Type B pancreatic cell (in vitro differentiated cells): ENCODE measurements at regions not wholly inside any gene's neighbourhood (a gene's known extent, or its start where the extent isn't known, plus 50 kb on each side); places are given as distances from the start of the nearest gene placed in this dataset.

Experiments
- DNase-seq: peaks from one replicate; pipeline ENCODE4 v3.0.0; 2021; ENCODE audit warnings: mixed read lengths; ENCODE audit not compliant: unreplicated experiment; ENCODE audit errors: extremely low spot score
- H3K27ac Mint-ChIP-seq: 2 replicates; pipeline ENCODE4 v1.8.0; 2021; ENCODE audit warnings: mild to moderate bottlenecking, mixed read lengths
- H3K27me3 Mint-ChIP-seq: 2 replicates; pipeline ENCODE4 v1.8.0; 2021; ENCODE audit warnings: mixed read lengths
- H3K36me3 Mint-ChIP-seq: 2 replicates; pipeline ENCODE4 v1.8.0; 2021; ENCODE audit warnings: mixed read lengths
- H3K4me1 Mint-ChIP-seq: one replicate; pipeline ENCODE4 v1.8.0; 2021; ENCODE audit warnings: mixed read lengths; ENCODE audit not compliant: unreplicated experiment
- H3K4me3 Mint-ChIP-seq: 2 replicates; pipeline ENCODE4 v1.8.0; 2021; ENCODE audit warnings: mild to moderate bottlenecking, mixed read lengths
- H3K9me3 Mint-ChIP-seq: 2 replicates; pipeline ENCODE4 v1.8.0; 2021; ENCODE audit warnings: mixed read lengths
- CTCF ChIP-seq: fragments of 200-600 bp; sonication (generic); conservative IDR thresholded peaks from 2 replicates; pipeline ENCODE4 v1.5.0; 2021; ENCODE audit warnings: antibody characterized with exemption, mild to moderate bottlenecking

GRCh38 chr10:60621018-60621417 is 157.3 kb upstream of the CDK1 start:
- Mint-ChIP-seq H3K4me3 (no peak overlapping the region), H3K27ac (no peak overlapping the region), H3K9me3 (no peaks in the 10 kb centered on the region), H3K36me3 (no peaks in the 10 kb centered on the region), H3K27me3 (no peaks in the 10 kb centered on the region), H3K4me1 (peaks cover 5% of the 10 kb centered on the region)
- TF ChIP-seq CTCF: no peak
- DNase-seq: no peak

- Mint-ChIP-seq H3K36me3 (no peaks in the 10 kb centered on the region), H3K4me3 (no peak overlapping the region), H3K9me3 (no peaks in the 10 kb centered on the region), H3K27me3 (no peaks in the 10 kb centered on the region), H3K27ac (no peak overlapping the region), H3K4me1 (peaks cover 16% of the 10 kb centered on the region)
- no peak for TF ChIP-seq CTCF
- DNase-seq: no peak
Observed at GRCh38 chr10:60618861-60619260, 159.4 kb upstream of the CDK1 start.

DNA sequence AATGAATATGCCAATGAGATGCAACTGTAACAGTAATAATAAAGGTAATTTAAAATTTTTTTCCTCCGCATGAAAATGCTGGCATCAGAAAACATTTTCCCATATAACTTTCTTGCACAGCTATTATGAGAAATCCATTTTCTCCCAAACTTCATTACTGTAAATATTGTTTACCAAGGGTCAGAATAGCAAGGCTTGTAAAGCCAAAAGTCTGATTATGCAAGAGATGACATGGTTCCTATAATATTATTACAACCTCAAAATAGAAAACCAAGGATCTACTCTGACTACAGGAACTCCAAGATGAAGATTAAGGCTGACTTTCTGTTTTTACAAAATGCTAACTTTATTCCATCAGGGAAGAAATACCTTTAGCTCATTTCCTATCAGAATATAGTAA is 162.7 kb upstream of the CDK1 start:
- no peak for TF ChIP-seq CTCF
- Mint-ChIP-seq H3K27ac (no peak overlapping the region), H3K4me3 (no peak overlapping the region), H3K4me1 (peaks cover 23% of the 10 kb centered on the region), H3K9me3 (no peaks in the 10 kb centered on the region), H3K36me3 (no peaks in the 10 kb centered on the region), H3K27me3 (no peaks in the 10 kb centered on the region)
- no peak for DNase-seq

DNA sequence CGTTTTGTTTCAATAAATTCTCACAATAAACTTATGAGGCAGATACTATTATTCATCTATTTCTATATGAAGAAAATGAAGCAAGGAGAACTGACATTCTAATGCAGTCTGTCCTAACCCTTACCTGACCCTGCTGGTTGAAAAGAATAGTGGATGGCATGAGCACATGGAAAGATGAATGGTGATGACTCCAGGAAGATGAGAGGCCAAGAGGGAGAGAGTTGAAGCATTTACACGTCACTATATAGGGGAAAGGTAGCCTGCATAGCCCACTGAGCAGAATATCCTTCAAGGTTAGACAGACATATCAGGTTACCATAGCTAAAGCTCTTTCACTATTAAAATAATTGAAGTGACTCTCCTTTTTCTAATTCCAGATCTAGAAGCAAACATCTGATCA is 163.9 kb upstream of the CDK1 start:
- DNase-seq: no peak
- Mint-ChIP-seq H3K4me3 (no peak overlapping the region), H3K27me3 (no peaks in the 10 kb centered on the region), H3K27ac (no peak overlapping the region), H3K9me3 (no peaks in the 10 kb centered on the region), H3K4me1 (peaks cover 23% of the 10 kb centered on the region), H3K36me3 (no peaks in the 10 kb centered on the region)
- peak; percentile 36 for TF ChIP-seq CTCF

DNA sequence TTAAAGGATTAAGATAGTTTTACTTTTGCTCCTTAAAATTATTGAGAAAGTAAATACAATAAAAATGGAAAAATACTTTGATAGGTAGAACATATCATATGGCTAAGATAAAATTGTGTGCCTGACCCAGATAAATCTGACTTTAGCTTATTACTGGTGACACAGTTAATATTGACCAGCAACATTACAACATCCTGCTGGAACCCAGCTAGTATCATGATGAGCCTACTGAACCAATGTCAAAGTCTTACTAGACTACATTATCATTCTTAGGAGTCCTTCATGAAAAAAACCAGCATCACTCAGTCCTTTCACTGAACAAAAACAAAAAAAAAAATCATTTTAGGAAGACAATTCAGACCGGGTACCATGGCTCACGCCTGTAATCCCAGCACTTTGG is 164.8 kb upstream of the CDK1 start:
- TF ChIP-seq CTCF: no peak
- no peak overlapping the region for H3K27ac Mint-ChIP-seq
- H3K9me3 Mint-ChIP-seq: no peaks in the 10 kb centered on the region
- H3K4me3 Mint-ChIP-seq: no peak overlapping the region
- H3K4me1 Mint-ChIP-seq: peaks cover 23% of the 10 kb centered on the region
- DNase-seq: no peak
- no peaks in the 10 kb centered on the region for H3K27me3 Mint-ChIP-seq
- H3K36me3 Mint-ChIP-seq: no peaks in the 10 kb centered on the region

GRCh38 chr10:60611291-60611747 is 167.0 kb upstream of the CDK1 start:
- no peak for TF ChIP-seq CTCF
- Mint-ChIP-seq H3K4me1 (peaks cover 23% of the 10 kb centered on the region), H3K4me3 (no peak overlapping the region), H3K27me3 (no peaks in the 10 kb centered on the region), H3K9me3 (no peaks in the 10 kb centered on the region), H3K36me3 (no peaks in the 10 kb centered on the region), H3K27ac (peak overlapping the region; percentile 52)
- DNase-seq: no peak
